Activated naive CD4-positive, alpha-beta T cell treated with Interleukin-2 at 50 U/mL for 16 hours (primary cell): ENCODE measurements at regions not wholly inside any gene's neighbourhood (a gene's known extent, or its start where the extent isn't known, plus 50 kb on each side); places are given as distances from the start of the nearest gene placed in this dataset.
"Not testable (repeated sequence)": the region's sequence is repeated elsewhere in the genome, so short reads cannot be mapped to it uniquely, and the experiment has no call there.

Experiments used
- DNase-seq: peaks from one replicate; pipeline ENCODE4 v3.0.0-alpha.2; 2020

GRCh38 chr3:6743067-6743720 is 117.7 kb upstream of the GRM7 start:
- DNase-seq = no peak

GRCh38 chr3:6746443-6746842 is 114.5 kb upstream of the GRM7 start:
- DNase-seq = no peak

- no peak for DNase-seq
Observed at GRCh38 chr3:6747017-6747416, 113.9 kb upstream of the GRM7 start.

GRCh38 chr3:6750782-6751181 is 110.1 kb upstream of the GRM7 start:
- no peak for DNase-seq

- no peak for DNase-seq
Observed at GRCh38 chr3:6753536-6753935, 107.4 kb upstream of the GRM7 start.

GRCh38 chr3:6769532-6770396 is 91.2 kb upstream of the GRM7 start:
- DNase-seq = not testable (repeated sequence)

- no peak for DNase-seq
Observed at GRCh38 chr3:6770397-6770690, 90.6 kb upstream of the GRM7 start.

GRCh38 chr3:6771171-6771570 is 89.7 kb upstream of the GRM7 start:
- DNase-seq = no peak

GRCh38 chr3:6779140-6779539 is 81.8 kb upstream of the GRM7 start:
- DNase-seq = no peak

GRCh38 chr3:6781092-6781491 is 79.8 kb upstream of the GRM7 start:
- no peak for DNase-seq

GRCh38 chr3:6785726-6786125 is 75.2 kb upstream of the GRM7 start:
- DNase-seq = no peak

- no peak for DNase-seq
Observed at GRCh38 chr3:6791161-6791560, 69.8 kb upstream of the GRM7 start.

- DNase-seq = peak; percentile 4
Observed at GRCh38 chr3:6799264-6799915, 61.5 kb upstream of the GRM7 start.

- DNase-seq = no peak
Observed at GRCh38 chr3:6803619-6804018, 57.3 kb upstream of the GRM7 start.

- DNase-seq = no peak
Observed at GRCh38 chr3:6805236-6805635, 55.7 kb upstream of the GRM7 start.

GRCh38 chr3:6806991-6807390 is 53.9 kb upstream of the GRM7 start:
- no peak for DNase-seq

GRCh38 chr3:6807967-6808588 is 52.8 kb upstream of the GRM7 start:
- DNase-seq = no peak

- no peak for DNase-seq
Observed at GRCh38 chr3:6809349-6809748, 51.6 kb upstream of the GRM7 start.
